Astrocyte of the cerebellum (primary cell): ENCODE measurements at regions not wholly inside any gene's neighbourhood (a gene's known extent, or its start where the extent isn't known, plus 50 kb on each side); places are given as distances from the start of the nearest gene placed in this dataset.

Experiments used
- DNase-seq: peaks from one replicate; pipeline ENCODE4 v3.0.0-alpha.2; 2011; ENCODE audit warnings: low read depth
- H3K4me3 ChIP-seq: 2 replicates; pipeline ENCODE4 v1.5.1; 2011; ENCODE audit warnings: mild to moderate bottlenecking, low read depth, low read length, moderate library complexity
- CTCF ChIP-seq: IDR thresholded peaks from 2 replicates; pipeline ENCODE4 v1.5.1; 2012; ENCODE audit warnings: low read length, low read depth, moderate library complexity, mild to moderate bottlenecking; ENCODE audit errors: missing control alignments
- in situ Hi-C: cut with HindIII; loops from 2 replicates; pipeline ENCODE4 v1.10.0; 2017; ENCODE audit warnings: low sequenced_read_pairs

DNA sequence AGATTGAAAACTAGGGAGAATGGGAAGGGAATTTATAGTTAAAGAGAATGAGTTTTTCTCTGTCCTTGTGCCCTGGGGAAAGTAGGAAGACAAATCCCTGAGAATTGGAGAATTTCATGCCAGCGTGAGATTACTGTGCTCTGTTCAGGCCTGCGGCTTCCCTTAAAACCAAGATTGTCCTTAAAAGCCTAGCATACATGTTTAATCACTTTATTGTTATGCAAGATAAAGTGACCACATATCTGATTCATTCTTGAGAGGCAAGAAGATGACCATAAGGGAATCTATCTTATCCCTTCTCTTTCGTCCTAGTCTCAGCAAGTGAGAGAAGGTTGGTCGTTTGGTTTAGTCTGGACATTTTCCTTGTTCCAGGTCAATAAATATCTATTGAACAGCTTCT lies 75.9 kb downstream of the ADCYAP1 start:
- in situ Hi-C loops = no loop called here
- DNase-seq = no peak
- H3K4me3 ChIP-seq = no peak overlapping the region
- no peak for TF ChIP-seq CTCF

DNA sequence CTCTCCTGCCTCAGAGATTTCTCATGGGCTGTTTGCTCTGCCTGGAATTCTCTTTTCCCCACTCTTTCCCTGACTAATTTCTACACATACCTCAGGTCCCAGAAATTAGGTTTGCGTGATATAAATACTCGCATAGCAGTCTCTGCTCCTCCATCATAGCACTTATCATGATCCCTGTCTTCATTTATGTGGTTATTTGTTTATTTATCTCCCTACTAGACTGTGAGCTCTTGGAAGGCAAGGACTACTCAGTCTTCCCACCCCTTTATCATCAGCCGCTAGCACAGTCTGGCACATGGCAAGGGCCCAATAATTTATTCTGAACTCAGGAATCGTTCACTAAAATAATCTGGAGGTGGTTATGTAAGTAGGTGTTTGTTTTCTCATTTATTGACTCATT lies 79.3 kb downstream of the ADCYAP1 start:
- no peak overlapping the region for H3K4me3 ChIP-seq
- no peak for DNase-seq
- in situ Hi-C loops = no loop called here
- no peak for TF ChIP-seq CTCF

DNA sequence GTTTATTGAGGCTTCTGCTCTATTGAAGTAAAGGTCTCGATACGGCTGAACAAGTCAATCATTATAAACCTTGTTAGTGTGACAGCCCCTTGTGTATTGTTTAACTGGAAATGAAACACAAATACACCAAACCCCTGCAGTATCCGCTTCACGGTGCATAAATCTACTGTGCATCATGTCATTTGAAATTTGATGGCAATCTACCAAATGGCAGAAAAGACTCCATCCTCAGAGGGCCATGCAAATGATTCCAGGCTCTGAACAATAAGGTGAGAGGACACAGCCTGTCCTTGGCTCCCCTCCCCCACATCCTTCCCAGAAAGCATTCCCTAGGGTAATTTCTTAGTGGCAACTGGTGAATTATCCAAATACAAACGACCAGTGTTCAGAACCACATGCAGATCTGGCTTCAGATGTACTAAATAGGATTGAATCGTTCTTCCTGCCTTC lies 80.6 kb downstream of the ADCYAP1 start:
- DNase-seq = no peak
- TF ChIP-seq CTCF = no peak
- no peak overlapping the region for H3K4me3 ChIP-seq
- in situ Hi-C loops = no loop called here

GRCh38 chr18:986051-986450 lies 81.4 kb downstream of the ADCYAP1 start:
- H3K4me3 ChIP-seq = no peak overlapping the region
- TF ChIP-seq CTCF = no peak
- in situ Hi-C loops = no loop called here
- DNase-seq = no peak

- in situ Hi-C loops = no loop called here
- no peak overlapping the region for H3K4me3 ChIP-seq
- TF ChIP-seq CTCF = no peak
- DNase-seq = no peak
These were observed 81.9 kb downstream of the ADCYAP1 start for GRCh38 chr18:986552-986951.

GRCh38 chr18:987325-988186 lies 82.9 kb downstream of the ADCYAP1 start:
- in situ Hi-C loops = no loop called here
- no peak overlapping the region for H3K4me3 ChIP-seq
- peak; percentile 20 for DNase-seq
- TF ChIP-seq CTCF = no peak
